Osteoblast (primary cell): ENCODE measurements at regions not wholly inside any gene's neighbourhood (a gene's known extent, or its start where the extent isn't known, plus 50 kb on each side); places are given as distances from the start of the nearest gene placed in this dataset.

Source experiments
- DNase-seq: peaks from one replicate; pipeline ENCODE4 v3.0.0; 2011; ENCODE audit warnings: low spot score, mixed read lengths; ENCODE audit not compliant: insufficient read length; ENCODE audit errors: missing footprints
- H2AFZ ChIP-seq: 2 replicates; pipeline ENCODE4 v1.6.0; 2011; ENCODE audit warnings: mild to moderate bottlenecking, low read length
- H3K27ac ChIP-seq: 2 replicates; pipeline ENCODE4 v1.5.1; 2011; ENCODE audit warnings: mild to moderate bottlenecking, low read depth, low read length, moderate library complexity
- H3K27me3 ChIP-seq: 2 replicates; pipeline ENCODE4 v1.6.0; 2012; ENCODE audit warnings: mild to moderate bottlenecking, control low read depth, inconsistent platforms, low read length, moderate library complexity; ENCODE audit not compliant: insufficient read depth
- H3K36me3 ChIP-seq: 2 replicates; pipeline ENCODE4 v1.5.1; 2011; ENCODE audit warnings: mild to moderate bottlenecking, low read length, control low read depth, moderate library complexity; ENCODE audit not compliant: insufficient read depth
- H3K4me1 ChIP-seq: 2 replicates; pipeline ENCODE4 v1.5.1; 2011; ENCODE audit warnings: mild to moderate bottlenecking, low read length, control low read depth, moderate library complexity; ENCODE audit not compliant: insufficient read depth
- H3K4me2 ChIP-seq: 2 replicates; pipeline ENCODE4 v1.6.0; 2011; ENCODE audit warnings: mild to moderate bottlenecking, low read length; ENCODE audit not compliant: insufficient read depth
- H3K4me3 ChIP-seq: fragments of 200-600 bp; sonication (generic); 3 replicates; pipeline ENCODE4 v1.5.1; 2012; ENCODE audit warnings: mild to moderate bottlenecking, low read length, inconsistent platforms; ENCODE audit not compliant: insufficient read depth
- H3K79me2 ChIP-seq: 2 replicates; pipeline ENCODE4 v1.6.0; 2012; ENCODE audit warnings: mild to moderate bottlenecking, low read length, control low read depth, inconsistent platforms; ENCODE audit not compliant: insufficient read depth
- H3K9me3 ChIP-seq: 2 replicates; pipeline ENCODE4 v1.5.1; 2011; ENCODE audit warnings: low read depth, low read length, control low read depth
- H4K20me1 ChIP-seq: 2 replicates; pipeline ENCODE4 v1.6.0; 2012; ENCODE audit warnings: mild to moderate bottlenecking, low read length, control low read depth; ENCODE audit not compliant: insufficient read depth
- TF ChIP-seq, protein P1 (sequence below): IDR thresholded peaks from 2 replicates; pipeline ENCODE4 v1.5.1; 2011; ENCODE audit warnings: mild to moderate bottlenecking, low read depth, low read length, moderate library complexity; ENCODE audit errors: extremely low read depth

DNA sequence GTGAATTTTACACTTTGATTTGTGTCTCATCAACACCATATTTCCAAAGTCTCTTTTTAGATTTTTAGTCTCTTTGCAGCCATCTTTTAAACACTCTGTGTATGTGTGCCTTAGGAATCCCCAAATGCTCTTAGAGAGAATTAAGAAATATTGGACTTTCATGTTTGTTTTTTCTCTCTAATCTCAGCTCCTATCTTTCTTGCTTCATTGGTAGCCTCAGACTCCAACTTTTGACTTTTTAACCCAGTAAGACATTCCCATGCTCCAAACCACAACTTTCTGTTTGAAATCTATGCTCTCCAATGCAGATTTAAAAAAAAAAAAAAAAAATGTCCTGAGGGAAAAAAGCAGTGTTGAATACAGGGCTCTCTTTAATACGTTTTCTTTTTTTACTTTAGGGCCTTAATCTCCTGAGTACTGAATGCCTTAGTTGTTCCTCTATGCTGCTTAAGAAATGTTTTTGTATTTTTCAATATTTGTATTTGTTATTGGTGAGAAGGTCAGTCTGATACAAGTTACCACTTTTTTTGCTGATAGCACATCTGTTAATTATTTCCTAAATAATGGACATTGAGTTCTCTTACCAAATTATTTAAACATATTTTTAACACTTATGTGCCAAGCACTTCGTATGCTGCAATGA is 489.9 kb downstream of the NXPH1 start:
- Histone ChIP-seq H3K4me3 (no peak overlapping the region), H3K79me2 (no peaks in the 10 kb centered on the region), H3K4me2 (no peak overlapping the region), H3K27me3 (no peaks in the 10 kb centered on the region), H2AFZ (no peak overlapping the region), H3K4me1 (no peaks in the 10 kb centered on the region), H3K9me3 (no peaks in the 10 kb centered on the region), H3K27ac (no peak overlapping the region), H3K36me3 (no peaks in the 10 kb centered on the region), H4K20me1 (no peaks in the 10 kb centered on the region)
- TF ChIP-seq, protein P1, sequence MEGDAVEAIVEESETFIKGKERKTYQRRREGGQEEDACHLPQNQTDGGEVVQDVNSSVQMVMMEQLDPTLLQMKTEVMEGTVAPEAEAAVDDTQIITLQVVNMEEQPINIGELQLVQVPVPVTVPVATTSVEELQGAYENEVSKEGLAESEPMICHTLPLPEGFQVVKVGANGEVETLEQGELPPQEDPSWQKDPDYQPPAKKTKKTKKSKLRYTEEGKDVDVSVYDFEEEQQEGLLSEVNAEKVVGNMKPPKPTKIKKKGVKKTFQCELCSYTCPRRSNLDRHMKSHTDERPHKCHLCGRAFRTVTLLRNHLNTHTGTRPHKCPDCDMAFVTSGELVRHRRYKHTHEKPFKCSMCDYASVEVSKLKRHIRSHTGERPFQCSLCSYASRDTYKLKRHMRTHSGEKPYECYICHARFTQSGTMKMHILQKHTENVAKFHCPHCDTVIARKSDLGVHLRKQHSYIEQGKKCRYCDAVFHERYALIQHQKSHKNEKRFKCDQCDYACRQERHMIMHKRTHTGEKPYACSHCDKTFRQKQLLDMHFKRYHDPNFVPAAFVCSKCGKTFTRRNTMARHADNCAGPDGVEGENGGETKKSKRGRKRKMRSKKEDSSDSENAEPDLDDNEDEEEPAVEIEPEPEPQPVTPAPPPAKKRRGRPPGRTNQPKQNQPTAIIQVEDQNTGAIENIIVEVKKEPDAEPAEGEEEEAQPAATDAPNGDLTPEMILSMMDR = no peak
- DNase-seq = no peak

DNA sequence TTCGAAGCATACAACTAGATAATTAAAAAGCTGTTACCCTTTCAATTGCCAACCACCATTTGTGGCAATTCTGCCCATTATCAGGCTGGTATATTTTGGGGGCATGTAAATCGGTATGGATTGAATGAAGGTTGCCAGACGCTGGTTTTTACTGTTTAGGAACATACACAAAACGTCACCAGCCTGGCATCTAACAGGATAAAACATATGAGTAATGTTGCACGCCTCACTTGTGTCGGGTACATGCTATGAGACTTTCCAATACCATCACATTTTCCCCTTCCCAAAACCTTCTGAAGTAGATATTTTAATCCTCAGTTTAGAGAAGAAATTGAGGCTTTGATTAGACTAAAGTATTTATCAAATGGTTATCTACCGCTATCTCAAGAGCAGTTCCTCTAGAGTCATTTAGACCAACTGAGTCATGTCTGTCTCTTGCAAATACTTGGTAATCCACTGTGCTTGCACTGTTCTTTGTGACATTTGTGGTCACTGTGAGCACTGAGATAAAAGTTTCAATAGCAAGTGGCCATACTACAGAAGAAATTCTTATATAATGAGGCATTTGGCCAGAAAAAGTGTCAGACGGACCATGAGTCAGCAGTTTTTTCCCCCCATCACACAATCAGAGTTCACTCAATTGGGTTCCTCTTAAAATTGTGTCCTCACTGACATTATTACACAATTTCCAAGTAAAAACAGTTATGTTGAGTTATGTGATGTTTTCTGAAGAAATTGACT is 498.7 kb downstream of the NXPH1 start:
- TF ChIP-seq, protein P1 = no peak
- no peak for DNase-seq
- no peaks in the 10 kb centered on the region for H3K27me3 ChIP-seq

DNA sequence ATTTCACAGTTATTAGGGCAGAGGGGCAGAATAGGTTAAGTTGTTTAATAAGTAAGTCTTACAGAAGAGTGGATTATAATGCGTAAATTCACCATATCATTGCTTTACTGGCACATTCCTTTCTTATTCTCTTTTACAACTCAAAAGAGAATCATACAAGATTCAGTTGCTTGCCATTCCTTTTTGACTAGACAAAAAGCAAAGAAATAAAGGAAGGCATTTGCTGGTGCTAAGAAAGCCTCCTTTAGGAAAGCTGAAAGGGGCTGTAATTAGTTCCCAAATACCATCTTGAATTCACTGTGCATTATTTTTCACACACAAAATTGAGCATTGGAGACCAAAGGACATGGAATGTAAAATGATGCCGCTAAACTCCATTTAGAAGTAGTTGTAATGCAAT is 499.3 kb downstream of the NXPH1 start:
- Histone ChIP-seq H4K20me1 (no peaks in the 10 kb centered on the region), H2AFZ (no peak overlapping the region), H3K27ac (no peak overlapping the region), H3K4me3 (no peak overlapping the region), H3K27me3 (no peaks in the 10 kb centered on the region), H3K79me2 (no peaks in the 10 kb centered on the region), H3K36me3 (no peaks in the 10 kb centered on the region), H3K4me1 (no peaks in the 10 kb centered on the region), H3K9me3 (no peaks in the 10 kb centered on the region), H3K4me2 (no peak overlapping the region)
- TF ChIP-seq, protein P1 = no peak
- no peak for DNase-seq

More for the DNA sequence above, 498.7 kb downstream of the NXPH1 start:
- H4K20me1 ChIP-seq = no peaks in the 10 kb centered on the region
- no peak overlapping the region for H3K27ac ChIP-seq
- H3K4me2 ChIP-seq = no peak overlapping the region
- no peaks in the 10 kb centered on the region for H3K36me3 ChIP-seq
- no peaks in the 10 kb centered on the region for H3K9me3 ChIP-seq
- no peak overlapping the region for H3K4me3 ChIP-seq
- H3K4me1 ChIP-seq = no peaks in the 10 kb centered on the region
- H2AFZ ChIP-seq = no peak overlapping the region
- H3K79me2 ChIP-seq = no peaks in the 10 kb centered on the region

DNA sequence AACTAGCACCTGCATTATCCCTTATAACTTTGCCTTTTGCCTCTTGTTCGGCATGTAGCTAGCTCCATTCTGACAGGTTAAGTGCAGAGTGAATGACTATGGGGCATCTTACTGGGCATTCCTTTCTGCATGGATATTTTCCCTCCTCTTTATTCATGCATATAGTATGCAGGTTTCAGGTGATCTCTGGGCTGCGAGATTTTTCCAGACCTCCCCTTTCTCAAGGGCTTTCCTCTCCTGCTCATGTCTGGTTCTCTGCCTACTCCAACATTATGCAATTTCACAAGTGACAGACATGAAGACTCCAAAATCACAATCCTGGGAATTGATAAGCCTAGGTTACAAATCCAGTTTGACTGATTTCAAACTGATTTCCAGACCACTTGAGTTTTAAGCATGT is 503.8 kb downstream of the NXPH1 start:
- no peak overlapping the region for H3K4me2 ChIP-seq
- H2AFZ ChIP-seq = no peak overlapping the region
- H3K9me3 ChIP-seq = no peaks in the 10 kb centered on the region
- TF ChIP-seq, protein P1 = no peak
- H4K20me1 ChIP-seq = no peaks in the 10 kb centered on the region
- no peak overlapping the region for H3K27ac ChIP-seq
- no peaks in the 10 kb centered on the region for H3K4me1 ChIP-seq
- H3K4me3 ChIP-seq = no peak overlapping the region
- no peaks in the 10 kb centered on the region for H3K79me2 ChIP-seq
- no peak for DNase-seq
- H3K36me3 ChIP-seq = no peaks in the 10 kb centered on the region
- no peaks in the 10 kb centered on the region for H3K27me3 ChIP-seq
